ENCODE measurements at regions not wholly inside any gene's neighbourhood (a gene's known extent, or its start where the extent isn't known, plus 50 kb on each side); places are given as distances from the start of the nearest gene placed in this dataset.
A peak's percentile ranks its signal among the peaks of the same experiment; 100 is the strongest.

GRCh38 chr3:188036375-188037194, 117.4 kb upstream of the LPP start:
- DNase-seq (ENCODE audit: low read depth in 2 of 2), result no peak

DNA sequence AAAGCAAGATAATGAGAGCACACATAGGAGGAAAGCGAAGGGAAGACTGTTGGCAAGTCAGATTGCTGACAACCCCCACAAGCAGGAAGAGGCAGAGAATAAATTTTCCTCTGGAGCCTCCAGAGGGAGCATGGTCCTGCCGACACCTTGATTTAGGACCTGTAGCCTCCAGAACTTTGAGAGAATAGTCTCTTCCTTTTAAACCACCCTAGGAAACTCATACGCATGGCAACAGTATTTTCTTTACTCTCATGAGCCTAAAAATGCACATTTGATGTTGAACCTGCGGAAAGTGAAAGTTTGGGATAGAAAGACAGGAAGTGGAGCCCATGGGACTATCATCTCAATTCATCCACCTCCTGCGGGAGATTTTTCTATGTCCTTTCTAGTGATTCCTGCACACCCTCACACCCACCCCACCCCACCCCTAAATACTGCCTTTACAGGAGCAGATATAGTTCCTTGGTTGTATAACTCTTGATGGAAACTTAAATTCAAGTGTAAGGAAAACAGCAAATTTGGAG, 116.7 kb upstream of the LPP start:
- peak in 1 of 2 experiments; percentile 32 for DNase-seq (ENCODE audit: low read depth in 2 of 2)

- no peak for DNase-seq (ENCODE audit: low read depth in 2 of 2)
These were observed 115.9 kb upstream of the LPP start for GRCh38 chr3:188037965-188038581.

- no peak for DNase-seq (ENCODE audit: low read depth in 2 of 2)
These were observed 112.8 kb upstream of the LPP start for GRCh38 chr3:188041193-188041592.

DNA sequence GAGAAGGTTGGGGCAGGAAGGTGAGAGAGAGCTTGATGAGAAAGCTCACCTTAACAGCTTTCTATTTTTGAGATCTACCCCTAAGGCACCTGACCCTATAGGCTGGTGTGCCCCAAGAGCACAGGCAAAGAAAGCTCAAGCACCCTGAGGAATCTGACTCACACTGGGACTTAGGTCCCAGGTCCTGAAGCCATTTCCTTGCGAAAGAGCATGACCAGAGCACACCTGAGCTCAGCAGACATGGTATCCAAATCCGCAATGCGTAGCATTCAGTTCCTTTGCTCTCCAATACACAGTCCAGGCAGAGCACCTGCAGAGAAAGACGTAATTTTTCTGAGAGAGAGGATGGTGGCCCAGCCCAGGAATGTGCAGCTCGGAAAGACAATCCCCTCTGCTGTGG, 112.1 kb upstream of the LPP start:
- no peak for DNase-seq (ENCODE audit: low read depth in 2 of 2)

- no peak for DNase-seq (ENCODE audit: low read depth in 2 of 2)
These were observed 111.5 kb upstream of the LPP start for GRCh38 chr3:188042466-188042865.

DNA sequence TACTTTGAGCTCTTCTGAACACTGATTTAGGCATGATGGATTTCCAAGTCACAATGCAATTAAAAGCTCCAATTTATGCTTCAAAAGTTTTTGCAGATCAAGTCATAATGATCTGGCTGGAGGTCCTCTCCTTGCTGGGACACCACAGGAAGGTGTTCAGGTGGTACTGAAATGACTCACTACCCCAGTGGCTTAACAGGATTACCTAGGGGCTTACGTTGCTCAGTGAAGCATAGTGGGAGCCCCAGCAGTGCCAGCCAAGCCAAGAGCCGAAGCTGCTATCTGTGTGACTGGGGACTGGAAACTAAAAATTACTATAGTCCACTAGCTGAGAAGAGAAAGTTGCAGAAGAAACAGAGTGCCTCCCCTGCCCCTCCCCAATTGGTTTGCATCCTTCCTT, 110.1 kb upstream of the LPP start:
- DNase-seq (ENCODE audit: low read depth in 2 of 2), result no peak

- no peak for DNase-seq (ENCODE audit: low read depth in 2 of 2)
These were observed 107.3 kb upstream of the LPP start for GRCh38 chr3:188046561-188047211.

GRCh38 chr3:188047536-188047935, 106.4 kb upstream of the LPP start:
- DNase-seq (ENCODE audit: low read depth in 2 of 2), result no peak

DNA sequence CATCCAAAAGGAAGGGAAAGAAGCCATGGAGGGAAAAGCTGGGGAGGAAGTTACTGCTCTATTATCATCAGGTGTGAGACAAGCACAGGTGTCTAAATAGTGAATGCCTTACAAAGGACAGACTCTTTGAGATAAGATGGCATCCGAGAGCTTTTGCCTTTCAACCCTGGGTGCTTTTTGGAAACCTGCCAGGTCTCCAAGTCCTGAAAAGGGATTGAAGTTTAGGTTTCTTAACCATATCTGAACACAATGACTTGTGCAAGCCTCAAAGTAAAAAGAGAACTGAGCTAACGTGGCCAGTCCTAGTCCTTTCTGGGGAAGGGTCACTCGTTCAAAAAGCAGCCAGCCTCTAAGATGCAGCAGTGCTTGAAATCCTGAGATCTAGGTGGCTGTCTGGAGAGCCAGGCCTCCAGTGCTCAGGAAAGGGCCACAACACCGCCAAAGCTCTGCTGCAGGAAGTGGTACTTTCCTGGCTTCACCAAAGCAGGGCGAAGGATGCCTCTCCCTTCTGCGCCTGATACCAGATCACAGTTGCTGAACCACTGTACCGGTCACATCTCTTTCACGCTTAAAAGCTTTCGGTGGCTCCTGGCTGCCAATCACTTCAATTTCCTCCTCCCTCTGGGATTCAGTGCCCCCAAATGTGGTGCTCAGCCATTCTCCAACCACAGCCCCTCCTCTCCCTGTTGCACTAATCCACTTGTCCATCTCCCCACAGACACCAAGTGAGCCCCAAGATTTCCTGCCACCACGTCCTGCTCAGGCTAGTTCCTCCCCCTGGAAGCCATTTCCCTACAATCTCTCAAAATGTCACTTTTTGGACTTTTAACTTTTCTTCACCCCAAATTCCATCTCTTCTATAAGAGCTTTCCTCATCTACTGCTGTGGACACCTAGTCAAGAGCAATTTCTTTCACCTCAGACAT, 104.1 kb upstream of the LPP start:
- DNase-seq (ENCODE audit: low read depth in 2 of 2), result no peak

GRCh38 chr3:188051801-188052168, 102.2 kb upstream of the LPP start:
- DNase-seq (ENCODE audit: low read depth in 2 of 2), result no peak

GRCh38 chr3:188052169-188053035, 101.6 kb upstream of the LPP start:
- no peak for DNase-seq (ENCODE audit: low read depth in 2 of 2)

- DNase-seq (ENCODE audit: low read depth in 2 of 2), result no peak
These were observed 101.0 kb upstream of the LPP start for GRCh38 chr3:188053036-188053340.

DNA sequence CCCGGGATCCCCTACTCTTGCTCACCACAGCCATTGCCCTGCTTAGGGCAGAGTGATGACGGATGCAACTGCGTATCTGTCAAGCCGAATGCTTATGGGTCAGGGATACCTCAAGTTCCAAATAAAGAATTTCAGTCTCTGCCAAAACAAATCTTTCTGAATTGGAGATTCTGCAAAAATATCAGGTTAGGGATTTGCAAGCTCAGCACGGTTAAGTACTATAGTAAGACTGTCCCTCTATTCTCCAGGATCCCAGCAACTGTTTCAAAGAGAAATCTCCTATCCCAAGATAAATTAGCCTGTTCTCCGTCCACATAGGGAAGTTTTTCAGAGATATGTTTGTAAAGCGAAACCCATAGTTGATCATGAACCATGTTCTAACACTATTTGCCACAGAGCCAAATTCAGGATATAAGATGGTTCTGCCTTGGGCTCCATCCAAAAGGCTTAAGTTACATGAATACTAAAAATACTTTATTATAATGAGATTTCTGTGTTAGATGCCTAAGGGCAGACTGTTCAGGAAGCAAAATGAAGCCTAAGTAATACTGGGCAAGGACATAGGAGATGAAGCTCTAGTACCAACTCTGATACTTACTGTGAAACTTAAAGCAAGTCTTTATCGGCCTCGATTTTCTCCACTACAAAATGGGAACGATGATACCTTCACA, 100.1 kb upstream of the LPP start:
- DNase-seq (ENCODE audit: low read depth in 2 of 2), result no peak

- no peak for DNase-seq (ENCODE audit: low read depth in 2 of 2)
These were observed 99.4 kb upstream of the LPP start for GRCh38 chr3:188054541-188054940.

DNA sequence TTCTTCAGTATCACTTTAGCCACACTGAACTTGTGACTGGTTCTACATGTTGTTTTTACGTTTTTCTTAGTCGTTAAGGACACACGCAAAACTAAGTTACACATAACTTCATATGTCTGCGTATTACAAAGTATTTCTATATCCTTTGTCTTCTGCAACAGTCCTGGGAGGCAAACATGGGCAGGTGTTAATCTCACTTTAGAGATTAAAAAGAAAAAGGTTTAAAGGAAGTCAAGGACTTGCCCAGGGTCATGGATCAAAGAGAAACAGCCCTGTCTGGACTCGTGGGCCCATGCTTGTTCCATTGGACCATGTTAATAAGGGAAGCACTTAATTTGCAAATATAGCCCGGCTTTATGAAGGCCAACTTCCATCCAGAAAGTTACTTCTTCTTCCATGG, 98.6 kb upstream of the LPP start:
- no peak for DNase-seq (ENCODE audit: low read depth in 2 of 2)

DNA sequence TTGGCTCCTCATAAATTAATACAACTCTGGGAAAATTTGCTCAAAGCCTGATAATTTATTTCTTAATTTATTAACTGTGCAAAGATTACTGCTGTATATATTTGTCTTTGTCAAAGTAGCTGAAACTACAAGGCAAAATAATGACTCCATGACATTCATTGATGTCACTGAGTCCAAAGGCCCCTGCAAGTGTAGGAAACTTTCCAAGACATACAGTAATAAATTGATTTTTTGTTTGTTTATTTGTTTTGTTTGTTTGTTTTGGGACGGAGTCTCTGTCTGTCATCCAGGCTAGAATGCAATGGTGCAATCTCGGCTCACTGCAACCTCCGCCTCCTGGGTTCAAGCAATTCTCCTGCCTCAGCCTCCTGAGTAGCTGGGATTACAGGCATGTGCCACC, 96.8 kb upstream of the LPP start:
- DNase-seq (ENCODE audit: low read depth in 2 of 2), result no peak

DNA sequence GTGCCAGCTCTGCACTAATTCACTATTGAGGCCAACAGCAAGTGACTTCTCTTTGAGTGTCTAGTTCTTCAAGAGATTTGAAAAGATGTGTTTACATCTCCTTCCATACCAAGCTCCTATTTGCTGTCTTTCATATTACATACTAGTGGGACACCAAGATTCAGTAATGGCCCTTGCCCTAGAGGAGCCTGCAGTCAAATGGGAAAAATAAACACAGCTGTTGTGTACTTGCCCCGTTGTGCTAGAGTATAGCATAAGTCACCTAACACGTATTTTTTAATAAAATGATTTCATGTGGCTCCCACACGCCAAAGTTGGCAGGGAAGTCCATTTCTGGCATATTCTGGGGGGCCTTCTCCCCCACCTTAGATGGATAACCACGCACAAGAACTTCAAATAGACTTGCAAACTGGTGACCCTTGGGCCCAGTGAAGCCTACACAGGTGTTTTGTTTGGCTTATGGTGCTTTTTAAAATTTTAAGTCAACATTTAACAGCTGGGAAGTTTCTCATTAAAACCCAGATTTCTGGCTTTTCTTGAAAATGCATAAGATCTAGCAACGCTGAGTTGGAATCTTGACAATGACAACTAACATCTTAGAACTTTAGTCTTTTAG, 95.3 kb upstream of the LPP start:
- DNase-seq (ENCODE audit: low read depth in 2 of 2), result no peak

GRCh38 chr3:188059351-188059750, 94.6 kb upstream of the LPP start:
- DNase-seq (ENCODE audit: low read depth in 2 of 2), result no peak

GRCh38 chr3:188060264-188060835, 93.6 kb upstream of the LPP start:
- no peak for DNase-seq (ENCODE audit: low read depth in 2 of 2)
